SU-DHL-6 (cell line): ENCODE measurements at regions not wholly inside any gene's neighbourhood (a gene's known extent, or its start where the extent isn't known, plus 50 kb on each side); places are given as distances from the start of the nearest gene placed in this dataset.

Experiments used
- CTCF ChIP-seq: fragments of 200-600 bp; sonication (generic); IDR thresholded peaks from one replicate; pipeline ENCODE4 v1.5.1; 2017; ENCODE audit warnings: antibody characterized with exemption, mild to moderate bottlenecking, low read length, moderate library complexity; ENCODE audit not compliant: insufficient read depth, poor library complexity, severe bottlenecking
- EZH2phosphoT487 ChIP-seq: fragments of 200-600 bp; sonication (generic), shearing (Covaris generic); conservative IDR thresholded peaks from 2 replicates; pipeline ENCODE4 v1.6.1; 2018; ENCODE audit warnings: mild to moderate bottlenecking, antibody characterized with exemption, low read length, moderate library complexity, mixed read lengths

GRCh38 chr10:55104738-55105137 is 303.7 kb upstream of the PCDH15 start:
- TF ChIP-seq EZH2phosphoT487 (no peak), CTCF (no peak)
